ENCODE measurements at regions not wholly inside any gene's neighbourhood (a gene's known extent, or its start where the extent isn't known, plus 50 kb on each side); places are given as distances from the start of the nearest gene placed in this dataset.
A peak's percentile ranks its signal among the peaks of the same experiment; 100 is the strongest.

DNA sequence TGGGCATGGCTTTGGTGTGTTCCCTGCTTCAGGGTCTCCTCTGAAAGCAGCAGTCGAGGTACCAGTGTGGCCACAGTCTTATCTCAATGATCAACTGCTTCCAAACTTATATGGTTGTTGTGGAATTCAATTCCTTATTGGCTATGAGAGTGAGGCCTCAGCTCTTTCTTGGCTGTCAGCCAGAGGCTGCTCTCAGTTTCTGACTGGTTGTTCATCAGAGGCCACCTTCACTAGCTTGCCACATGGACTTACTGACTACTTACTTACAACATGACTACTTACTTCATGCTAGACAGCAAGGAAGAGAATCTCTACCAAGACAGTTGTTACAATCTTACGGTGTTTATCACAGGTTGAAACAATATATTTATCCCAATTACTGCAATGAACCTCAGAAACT lies 789.2 kb downstream of the DIPK2A start:
- Mint-ChIP-seq H3K4me3 (no peak overlapping the region), H3K27me3 (ENCODE audit: insufficient read depth) (no peaks in the 10 kb centered on the region), H3K4me1 (ENCODE audit: low read depth) (no peaks in the 10 kb centered on the region), H3K27ac (no peak overlapping the region), H3K36me3 (ENCODE audit: low read depth) (no peaks in the 10 kb centered on the region; the same call in 1 of the 2 replicates), H3K9me3 (peaks cover 32% of the 10 kb centered on the region)
- no peak for DNase-seq
- TF ChIP-seq, protein P1, sequence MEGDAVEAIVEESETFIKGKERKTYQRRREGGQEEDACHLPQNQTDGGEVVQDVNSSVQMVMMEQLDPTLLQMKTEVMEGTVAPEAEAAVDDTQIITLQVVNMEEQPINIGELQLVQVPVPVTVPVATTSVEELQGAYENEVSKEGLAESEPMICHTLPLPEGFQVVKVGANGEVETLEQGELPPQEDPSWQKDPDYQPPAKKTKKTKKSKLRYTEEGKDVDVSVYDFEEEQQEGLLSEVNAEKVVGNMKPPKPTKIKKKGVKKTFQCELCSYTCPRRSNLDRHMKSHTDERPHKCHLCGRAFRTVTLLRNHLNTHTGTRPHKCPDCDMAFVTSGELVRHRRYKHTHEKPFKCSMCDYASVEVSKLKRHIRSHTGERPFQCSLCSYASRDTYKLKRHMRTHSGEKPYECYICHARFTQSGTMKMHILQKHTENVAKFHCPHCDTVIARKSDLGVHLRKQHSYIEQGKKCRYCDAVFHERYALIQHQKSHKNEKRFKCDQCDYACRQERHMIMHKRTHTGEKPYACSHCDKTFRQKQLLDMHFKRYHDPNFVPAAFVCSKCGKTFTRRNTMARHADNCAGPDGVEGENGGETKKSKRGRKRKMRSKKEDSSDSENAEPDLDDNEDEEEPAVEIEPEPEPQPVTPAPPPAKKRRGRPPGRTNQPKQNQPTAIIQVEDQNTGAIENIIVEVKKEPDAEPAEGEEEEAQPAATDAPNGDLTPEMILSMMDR (IDR thresholded peaks at IDR 0.05), result no peak

GRCh38 chr3:144762091-144762490 lies 790.5 kb downstream of the DIPK2A start:
- H3K4me3 Mint-ChIP-seq, result no peak overlapping the region
- no peaks in the 10 kb centered on the region for H3K4me1 Mint-ChIP-seq (ENCODE audit: low read depth)
- H3K36me3 Mint-ChIP-seq (ENCODE audit: low read depth), result no peaks in the 10 kb centered on the region; the same call in 1 of the 2 replicates
- TF ChIP-seq, protein P1 (IDR thresholded peaks at IDR 0.05), result no peak
- peaks cover 32% of the 10 kb centered on the region for H3K9me3 Mint-ChIP-seq
- no peaks in the 10 kb centered on the region for H3K27me3 Mint-ChIP-seq (ENCODE audit: insufficient read depth)
- no peak overlapping the region for H3K27ac Mint-ChIP-seq
- DNase-seq, result no peak

DNA sequence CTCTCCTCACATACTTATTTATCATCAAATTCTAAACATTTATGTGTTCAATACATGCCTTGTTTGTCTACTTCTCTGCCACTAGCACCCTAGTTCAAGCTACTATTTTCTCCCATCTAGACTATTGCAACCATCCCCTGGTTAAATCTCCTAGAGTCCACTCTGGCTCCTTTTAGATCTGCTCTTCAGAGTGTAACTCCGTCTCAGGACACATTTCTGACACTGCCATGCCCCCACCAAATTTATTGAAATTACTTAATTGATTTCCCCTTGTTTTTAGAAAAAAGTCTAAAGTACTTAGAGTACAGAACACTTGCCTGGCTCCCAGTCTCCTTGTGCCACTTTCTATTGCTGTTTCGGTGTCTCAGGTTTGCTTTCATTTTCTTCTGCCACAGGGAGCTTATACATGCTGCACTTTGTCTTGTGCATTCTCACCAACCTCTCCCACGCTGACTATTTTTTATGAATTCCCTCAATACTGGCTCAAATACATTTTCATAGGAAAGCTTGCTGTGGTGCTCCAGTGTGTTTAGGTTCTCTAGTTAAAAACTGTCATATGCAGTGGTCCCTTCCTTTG lies 792.3 kb downstream of the DIPK2A start:
- H3K27ac Mint-ChIP-seq, result no peak overlapping the region

DNA sequence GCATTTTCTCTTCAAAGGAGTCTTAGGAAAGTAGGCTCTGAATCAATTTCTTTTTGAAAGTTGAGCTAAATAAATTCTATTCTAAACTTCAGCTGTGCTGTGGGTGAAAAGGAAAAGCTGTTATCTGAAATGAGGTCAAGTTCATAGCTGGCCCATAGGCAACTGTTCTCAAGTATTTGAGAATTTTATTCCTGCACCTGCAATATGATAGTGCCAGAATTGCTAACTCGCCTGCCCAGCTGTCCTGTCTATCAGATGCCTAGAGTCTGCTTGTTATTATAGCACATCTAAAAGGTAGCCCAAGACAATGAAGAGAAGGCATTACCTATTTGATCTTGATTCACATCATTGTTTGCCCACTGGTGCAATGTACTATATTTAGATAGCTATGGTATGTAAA lies 798.7 kb downstream of the DIPK2A start:
- H3K36me3 Mint-ChIP-seq (ENCODE audit: low read depth), result no peaks in the 10 kb centered on the region; the same call in 1 of the 2 replicates
- no peaks in the 10 kb centered on the region for H3K4me1 Mint-ChIP-seq (ENCODE audit: low read depth)
- peaks cover 29% of the 10 kb centered on the region for H3K9me3 Mint-ChIP-seq
- no peaks in the 10 kb centered on the region for H3K27me3 Mint-ChIP-seq (ENCODE audit: insufficient read depth)
- no peak overlapping the region for H3K4me3 Mint-ChIP-seq
- DNase-seq, result no peak
- no peak overlapping the region for H3K27ac Mint-ChIP-seq
- TF ChIP-seq, protein P1 (IDR thresholded peaks at IDR 0.05), result no peak

More for the DNA sequence above, 792.3 kb downstream of the DIPK2A start:
- Mint-ChIP-seq H3K9me3 (peaks cover 17% of the 10 kb centered on the region), H3K4me3 (no peak overlapping the region), H3K27me3 (ENCODE audit: insufficient read depth) (no peaks in the 10 kb centered on the region), H3K4me1 (ENCODE audit: low read depth) (no peaks in the 10 kb centered on the region), H3K36me3 (ENCODE audit: low read depth) (no peaks in the 10 kb centered on the region; the same call in 1 of the 2 replicates)
- TF ChIP-seq, protein P1 (IDR thresholded peaks at IDR 0.05), result no peak
- no peak for DNase-seq

- DNase-seq, result no peak
- no peak overlapping the region for H3K27ac Mint-ChIP-seq
- peaks cover 35% of the 10 kb centered on the region for H3K9me3 Mint-ChIP-seq
- H3K4me1 Mint-ChIP-seq (ENCODE audit: low read depth), result no peaks in the 10 kb centered on the region
- no peak overlapping the region for H3K4me3 Mint-ChIP-seq
- no peaks in the 10 kb centered on the region for H3K36me3 Mint-ChIP-seq (ENCODE audit: low read depth)
- TF ChIP-seq, protein P1 (IDR thresholded peaks at IDR 0.05), result peak; percentile 32; the same call in 1 of the 2 replicates
- H3K27me3 Mint-ChIP-seq (ENCODE audit: insufficient read depth), result no peaks in the 10 kb centered on the region
Measured at GRCh38 chr3:144770915-144771351, 799.3 kb downstream of the DIPK2A start.
